ENCODE measurements at regions not wholly inside any gene's neighbourhood (a gene's known extent, or its start where the extent isn't known, plus 50 kb on each side); places are given as distances from the start of the nearest gene placed in this dataset.
"Not testable (repeated sequence)": the region's sequence is repeated elsewhere in the genome, so short reads cannot be mapped to it uniquely, and the experiment has no call there.

DNA sequence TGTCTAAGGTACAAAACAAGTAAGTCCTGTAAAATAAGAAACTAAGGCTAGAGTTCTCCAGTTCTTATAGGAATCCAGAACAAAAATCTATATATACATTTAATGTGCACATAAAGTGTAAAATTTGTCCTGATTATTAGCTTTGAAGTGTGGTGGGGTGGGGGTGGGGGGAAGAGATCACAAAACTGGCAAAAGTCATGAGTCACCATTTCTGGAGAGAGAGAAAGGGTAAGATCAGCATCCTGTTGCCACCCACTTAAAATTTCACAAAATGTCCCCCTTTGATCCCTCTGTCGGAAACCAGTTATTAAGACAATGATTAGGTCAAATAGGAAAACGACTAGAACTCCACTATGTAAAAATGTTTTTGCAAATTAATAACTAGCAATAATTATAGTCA is 482.0 kb upstream of the POU3F2 start:
- DNase-seq = no peak

GRCh38 chr6:98358173-98358572 is 476.2 kb upstream of the POU3F2 start:
- no peak for DNase-seq

DNA sequence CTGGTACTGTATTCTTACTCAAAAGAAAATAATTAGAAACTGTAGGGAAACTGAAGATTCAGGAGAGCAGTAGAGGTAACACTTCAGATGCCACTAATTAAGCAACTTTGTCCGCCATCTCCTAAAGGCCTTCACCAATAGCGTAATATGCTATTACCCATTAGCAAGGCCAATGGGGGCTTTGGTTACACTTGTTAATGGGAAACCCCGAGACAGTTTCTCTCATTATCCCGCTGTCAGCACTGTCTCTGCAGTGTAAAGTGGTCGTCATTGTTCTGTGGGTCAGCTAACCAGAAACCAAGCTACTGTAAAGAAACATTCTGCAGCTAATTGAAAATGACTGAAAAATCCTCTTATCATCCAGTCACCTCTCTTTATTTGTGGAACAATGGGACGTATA is 468.0 kb upstream of the POU3F2 start:
- no peak for DNase-seq

- no peak for DNase-seq
These were observed 453.8 kb upstream of the POU3F2 start for GRCh38 chr6:98380589-98380988.

DNA sequence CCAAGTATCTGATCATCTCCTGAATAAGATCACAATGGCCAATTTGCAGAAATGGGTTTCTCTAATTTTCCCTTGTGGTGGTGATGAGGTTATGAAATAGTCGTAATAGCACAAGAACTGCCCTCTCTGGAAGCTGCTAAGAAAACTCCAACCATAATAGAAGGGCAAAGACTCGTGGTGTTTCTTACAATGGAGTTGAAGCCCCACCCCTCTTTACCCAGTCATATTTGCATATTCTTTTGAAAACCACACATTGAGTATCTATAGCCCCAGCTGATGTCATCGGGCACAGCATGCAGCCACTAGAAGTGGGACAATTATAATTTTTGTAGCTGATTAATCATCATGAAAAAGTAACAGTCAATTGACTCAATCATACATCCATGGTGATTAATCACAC is 452.1 kb upstream of the POU3F2 start:
- no peak for DNase-seq

DNA sequence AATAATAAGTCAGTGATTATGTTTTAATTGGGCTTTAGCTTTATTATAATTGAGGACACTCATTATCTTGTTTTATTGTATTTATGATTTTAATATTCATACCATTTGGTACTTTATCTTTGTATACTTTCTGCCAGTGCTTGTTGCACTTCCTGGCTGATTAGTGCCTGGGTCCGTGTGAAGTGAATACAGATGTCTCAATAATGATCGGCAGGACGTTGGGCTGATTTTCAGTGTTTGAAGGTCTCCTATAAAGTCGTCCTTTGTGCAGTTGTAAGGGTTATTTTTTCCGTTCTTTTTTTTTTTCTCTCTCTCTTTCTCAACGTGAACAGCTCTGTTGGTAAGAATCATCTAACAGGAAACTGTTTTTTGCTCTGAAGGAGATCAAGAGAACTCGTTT is 450.0 kb upstream of the POU3F2 start:
- DNase-seq = no peak

DNA sequence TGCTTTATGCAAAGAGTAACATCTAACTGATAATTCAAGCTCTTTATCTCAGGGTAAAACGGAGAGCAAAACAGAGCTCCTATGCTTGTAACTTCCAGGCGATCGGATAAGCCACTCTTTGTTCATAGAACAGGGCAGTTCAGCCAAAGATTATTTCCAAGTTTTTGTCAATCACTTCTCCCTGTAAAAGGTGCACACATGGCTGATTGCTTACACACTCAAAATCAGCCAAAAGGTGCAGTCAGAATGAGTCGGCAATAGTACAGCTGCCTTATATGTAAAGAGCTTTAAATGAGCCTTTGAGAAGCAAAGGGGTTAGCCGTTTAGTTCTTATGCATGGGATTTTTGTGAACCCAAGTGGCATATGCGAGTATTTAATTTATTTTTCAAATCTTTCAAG is 449.6 kb upstream of the POU3F2 start:
- DNase-seq = no peak

GRCh38 chr6:98395610-98396166 is 438.7 kb upstream of the POU3F2 start:
- no peak for DNase-seq

GRCh38 chr6:98416027-98416426 is 418.3 kb upstream of the POU3F2 start:
- DNase-seq = no peak

- not testable (repeated sequence) for DNase-seq
These were observed 417.7 kb upstream of the POU3F2 start for GRCh38 chr6:98416497-98417158.

DNA sequence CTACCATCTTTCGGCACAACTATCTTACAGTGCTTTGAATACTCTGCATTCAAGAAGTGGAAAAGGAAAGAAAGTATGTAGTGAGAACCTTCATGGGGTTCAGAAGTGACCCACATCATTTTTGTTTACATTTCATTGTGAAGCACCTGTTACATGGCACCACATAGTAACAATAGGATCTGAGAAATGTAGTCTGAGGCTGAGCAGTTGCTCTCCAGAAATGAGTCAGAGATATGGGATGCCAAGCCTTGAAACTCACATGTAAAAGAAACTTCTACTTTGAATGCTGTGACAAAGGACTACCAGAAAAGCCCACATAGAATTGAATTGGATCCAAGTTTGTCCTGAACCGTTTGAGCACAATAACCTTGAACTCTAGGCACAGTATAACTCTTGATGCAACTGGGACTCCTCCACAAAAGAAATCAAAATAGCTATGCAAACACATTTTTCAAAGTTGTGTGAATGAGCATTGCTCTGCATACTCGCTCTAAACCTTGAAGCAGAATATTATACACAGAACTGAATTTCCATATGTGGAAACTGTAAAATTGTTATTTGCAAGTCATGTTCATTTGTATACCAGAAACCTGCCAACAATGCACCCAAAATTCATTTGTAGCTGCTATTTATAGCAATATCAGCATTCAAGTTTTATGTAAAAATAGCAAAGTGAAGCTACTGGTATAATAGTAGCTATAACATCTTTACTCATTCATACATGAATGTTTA is 400.9 kb upstream of the POU3F2 start:
- DNase-seq = no peak

DNA sequence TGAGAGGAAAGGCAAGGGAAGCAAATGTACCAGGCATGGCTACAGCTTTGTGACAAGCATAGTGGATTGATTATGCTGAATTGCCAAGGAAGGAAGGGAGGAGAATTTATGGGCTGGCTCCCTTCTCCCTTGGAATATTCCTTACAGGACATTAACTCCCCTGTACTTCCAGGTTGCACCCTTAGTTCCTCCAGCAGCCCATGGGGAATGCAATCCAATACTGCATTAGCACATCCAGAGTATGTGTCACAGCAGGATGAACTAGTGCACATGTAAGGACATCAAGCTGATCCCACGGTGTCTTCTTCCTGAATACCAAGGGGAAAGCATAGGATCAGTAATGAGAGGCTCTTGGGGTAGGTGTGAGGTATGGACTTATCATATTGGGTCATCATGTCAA is 390.7 kb upstream of the POU3F2 start:
- no peak for DNase-seq

DNA sequence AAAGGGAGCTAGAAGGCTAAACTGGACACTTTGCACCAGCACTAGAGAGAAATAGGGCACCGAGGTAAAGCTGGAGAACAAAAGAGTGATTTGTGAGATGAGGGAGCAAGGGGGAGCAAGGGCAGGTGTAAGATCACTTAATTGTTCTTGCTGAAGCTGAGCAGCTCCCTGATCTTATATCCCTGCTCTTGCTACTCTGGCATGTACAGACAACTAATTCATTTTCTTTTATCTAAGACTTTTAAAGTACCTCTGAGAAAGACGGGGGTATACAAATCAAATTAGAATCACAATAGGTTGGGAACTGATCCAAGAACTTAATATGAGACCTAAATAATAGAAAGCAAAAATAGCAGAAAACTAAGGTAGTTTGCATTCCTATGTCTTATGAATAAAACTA is 381.7 kb upstream of the POU3F2 start:
- no peak for DNase-seq

DNA sequence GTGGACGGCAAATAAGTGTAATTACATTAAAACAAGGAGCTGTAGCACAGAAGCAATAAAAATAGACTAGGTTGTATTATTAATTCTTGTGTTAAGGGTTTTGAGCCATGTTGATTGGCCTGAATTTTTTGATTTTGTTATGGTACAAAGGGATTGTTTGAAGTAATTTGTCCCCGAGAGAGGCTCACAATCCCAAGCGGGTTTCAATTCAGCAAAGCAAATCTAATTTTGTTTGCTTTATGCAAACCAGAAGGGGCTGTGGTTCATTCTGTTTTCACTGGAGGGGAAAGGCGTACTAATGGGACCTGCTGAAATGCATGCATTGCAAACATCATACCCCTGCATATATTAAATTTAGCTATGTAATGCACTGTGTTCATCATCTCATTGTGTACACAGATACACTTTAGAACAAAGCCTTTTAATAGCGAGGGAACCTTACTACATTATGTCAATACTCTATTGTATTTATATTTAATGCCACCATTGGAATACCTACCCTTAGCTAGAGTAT is 379.5 kb upstream of the POU3F2 start:
- DNase-seq = no peak

DNA sequence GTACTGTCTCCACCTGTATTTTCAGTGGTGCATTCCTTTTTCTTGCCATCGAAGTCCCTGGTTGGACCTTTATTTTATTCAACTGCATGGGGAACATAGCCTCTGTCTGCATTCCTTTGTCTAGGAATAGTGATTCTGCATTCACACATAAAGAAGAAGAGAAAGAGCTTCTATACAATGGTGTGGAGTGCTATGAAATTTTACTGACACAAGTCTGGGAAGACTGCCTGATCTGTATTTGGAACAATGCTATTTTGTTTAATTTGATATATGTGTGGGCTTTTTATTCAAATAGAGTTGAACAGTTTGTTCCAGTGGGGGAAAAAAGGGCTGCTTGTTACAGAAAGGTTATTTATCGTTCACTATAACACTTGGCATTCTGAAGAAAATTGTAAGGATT is 375.7 kb upstream of the POU3F2 start:
- no peak for DNase-seq

DNA sequence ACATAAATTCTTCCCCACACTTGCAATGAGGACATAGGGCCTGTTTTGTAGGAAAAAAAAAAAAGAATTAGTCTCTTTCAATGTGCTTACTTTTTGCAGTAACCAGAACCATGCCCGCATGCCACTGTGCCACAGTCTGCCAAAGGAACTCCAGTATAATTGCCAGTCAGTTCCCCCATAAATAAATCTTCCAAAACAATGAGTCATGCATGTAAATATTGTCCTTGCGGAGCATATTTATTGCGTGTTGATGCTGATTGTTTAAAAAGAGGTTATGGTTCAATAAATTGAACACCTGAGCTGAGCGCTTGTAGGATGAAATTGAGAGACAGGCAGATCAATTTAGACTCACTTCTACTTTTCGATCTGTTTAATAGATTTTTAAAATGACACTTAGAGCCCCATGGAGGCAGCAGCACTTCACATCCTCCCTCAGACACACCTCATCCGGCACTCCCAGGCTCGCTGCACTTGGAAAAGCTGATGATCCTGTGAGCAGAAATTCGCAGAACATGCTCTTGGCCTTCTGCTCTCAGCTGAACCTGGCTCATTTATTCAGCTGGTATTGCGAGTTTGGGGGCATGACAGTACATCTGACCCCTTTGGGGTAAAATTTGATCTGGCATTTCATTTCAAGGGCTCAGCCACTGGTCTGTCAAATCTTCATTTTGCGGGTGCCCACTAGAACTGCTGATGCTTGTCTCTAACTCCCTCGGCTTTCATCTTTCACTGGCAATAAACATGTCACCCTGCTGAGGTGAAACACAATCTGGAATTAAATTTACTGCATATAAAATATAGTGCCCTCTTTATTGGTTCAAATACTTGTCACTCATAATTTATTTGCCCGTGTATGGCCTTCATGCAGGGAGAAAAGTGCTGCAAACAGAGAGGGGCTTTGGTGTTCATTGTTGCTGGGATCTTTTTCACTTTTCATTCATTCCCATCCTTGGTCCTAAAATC is 371.1 kb upstream of the POU3F2 start:
- DNase-seq = no peak

GRCh38 chr6:98467091-98467490 is 367.3 kb upstream of the POU3F2 start:
- DNase-seq = no peak

DNA sequence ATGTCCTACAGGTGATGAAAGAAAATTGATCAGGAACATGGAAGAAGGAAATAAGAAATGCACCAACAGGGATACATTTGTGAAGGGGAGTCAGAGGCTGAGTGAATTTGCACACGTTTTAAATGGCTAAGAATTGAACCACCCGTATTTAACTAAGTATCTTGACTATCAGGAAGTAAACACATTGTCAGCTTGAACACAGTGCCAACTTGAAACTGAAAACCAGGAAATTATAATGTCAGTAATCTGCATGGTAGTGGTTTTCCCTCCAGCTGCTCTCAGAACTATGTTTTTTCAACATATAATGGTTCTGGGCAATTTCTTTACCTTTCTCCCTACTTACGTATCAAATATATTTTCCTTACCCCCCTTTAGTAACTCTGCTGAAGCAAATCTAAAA is 366.5 kb upstream of the POU3F2 start:
- DNase-seq = no peak

DNA sequence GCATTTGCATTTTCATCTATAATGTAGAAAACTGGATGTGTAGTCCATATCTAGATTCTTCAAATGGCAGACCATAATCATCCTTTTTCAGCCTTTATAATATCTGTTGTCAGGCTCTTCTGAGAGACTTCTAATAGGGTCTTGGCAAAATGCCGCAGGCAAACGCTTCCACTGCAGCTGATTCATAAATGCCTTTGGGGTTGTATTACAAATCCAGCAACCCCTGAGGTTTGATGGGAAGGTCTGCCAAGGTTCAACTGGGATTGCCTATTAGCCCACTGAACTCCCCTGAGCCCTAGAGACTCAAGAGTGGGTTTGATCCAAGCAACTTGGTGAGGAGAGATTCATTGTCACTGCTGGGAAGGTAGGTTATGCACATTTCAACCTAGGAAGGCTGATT is 365.2 kb upstream of the POU3F2 start:
- no peak for DNase-seq

DNA sequence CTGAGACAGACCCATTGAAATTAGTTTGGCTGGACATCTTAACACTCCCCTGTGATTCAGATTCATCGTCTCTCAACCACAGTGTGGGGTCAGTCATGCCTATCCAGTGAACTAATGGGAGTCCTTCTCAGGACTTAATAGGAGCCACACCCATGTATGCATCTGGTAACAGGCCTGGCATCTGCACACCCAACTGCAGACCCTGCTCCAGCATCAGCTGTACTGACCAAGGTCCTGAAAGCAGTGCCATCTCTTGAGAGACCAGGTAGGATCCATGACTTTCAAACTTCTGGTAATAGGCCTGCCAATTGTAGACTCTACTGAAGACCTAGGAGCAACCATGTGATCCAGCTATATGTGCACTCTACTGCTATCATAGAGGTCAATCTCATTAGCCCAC is 363.6 kb upstream of the POU3F2 start:
- no peak for DNase-seq

DNA sequence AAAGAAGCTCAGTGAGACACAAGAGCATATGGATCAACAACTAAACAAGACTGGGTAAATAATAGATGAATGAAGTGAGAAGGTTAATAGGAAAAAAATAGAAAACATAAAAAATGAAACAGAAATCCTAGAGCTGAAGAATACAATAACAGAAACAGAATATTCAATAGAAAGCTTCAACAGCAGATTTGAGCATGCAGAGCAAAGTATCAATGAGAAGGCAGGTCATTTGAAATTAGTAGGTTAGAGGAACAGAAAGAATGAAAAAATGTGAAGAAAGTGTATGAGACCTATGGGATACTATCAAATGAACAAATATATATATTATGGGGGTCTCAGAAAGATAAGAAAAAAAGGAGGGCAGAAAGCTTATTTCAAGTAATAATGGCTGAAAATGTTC is 362.9 kb upstream of the POU3F2 start:
- DNase-seq = no peak

DNA sequence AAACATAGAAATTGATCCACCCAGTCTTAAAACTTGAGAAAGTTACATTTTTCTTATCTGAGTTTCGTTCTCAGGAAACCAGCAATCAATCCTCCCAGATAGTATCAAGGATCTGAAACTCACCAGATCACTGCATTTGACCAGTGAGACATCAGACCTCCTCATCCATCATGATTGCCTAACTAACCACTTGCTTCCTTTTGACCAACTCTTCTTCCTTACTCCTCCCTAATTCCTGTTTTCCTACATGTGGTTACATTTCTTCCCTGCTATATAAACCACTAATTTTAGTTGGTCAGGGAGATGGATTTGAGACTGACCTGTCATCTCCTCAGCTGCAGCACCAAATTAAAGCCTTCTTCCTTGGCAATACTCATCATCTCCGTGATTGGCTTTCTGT is 357.1 kb upstream of the POU3F2 start:
- DNase-seq = no peak

- DNase-seq = no peak
These were observed 349.7 kb upstream of the POU3F2 start for GRCh38 chr6:98484696-98485095.
